ENCODE measurements at regions not wholly inside any gene's neighbourhood (a gene's known extent, or its start where the extent isn't known, plus 50 kb on each side); places are given as distances from the start of the nearest gene placed in this dataset.

GRCh38 chr20:54849741-54850140 is 374.3 kb downstream of the DOK5 start:
- TF ChIP-seq CTCF (IDR thresholded peaks at IDR 0.05) (no peak), POLR2A (IDR thresholded peaks at IDR 0.05) (no peak)
